PC-9 (cell line): ENCODE measurements at regions not wholly inside any gene's neighbourhood (a gene's known extent, or its start where the extent isn't known, plus 50 kb on each side); places are given as distances from the start of the nearest gene placed in this dataset.

Experiments
- EZH2 ChIP-seq: fragments of 200-600 bp; sonication (generic); IDR thresholded peaks from 2 replicates; pipeline ENCODE4 v1.8.0; 2017; ENCODE audit warnings: antibody characterized with exemption, low read depth
- TF ChIP-seq, protein P1 (sequence below): fragments of 200-600 bp; sonication (generic); conservative IDR thresholded peaks from 2 replicates; pipeline ENCODE4 v1.6.1; 2017; ENCODE audit warnings: mixed run types, antibody characterized with exemption, mild to moderate bottlenecking, moderate library complexity

GRCh38 chr2:67462738-67463496, 65.8 kb downstream of the ETAA1 start:
- TF ChIP-seq, protein P1, sequence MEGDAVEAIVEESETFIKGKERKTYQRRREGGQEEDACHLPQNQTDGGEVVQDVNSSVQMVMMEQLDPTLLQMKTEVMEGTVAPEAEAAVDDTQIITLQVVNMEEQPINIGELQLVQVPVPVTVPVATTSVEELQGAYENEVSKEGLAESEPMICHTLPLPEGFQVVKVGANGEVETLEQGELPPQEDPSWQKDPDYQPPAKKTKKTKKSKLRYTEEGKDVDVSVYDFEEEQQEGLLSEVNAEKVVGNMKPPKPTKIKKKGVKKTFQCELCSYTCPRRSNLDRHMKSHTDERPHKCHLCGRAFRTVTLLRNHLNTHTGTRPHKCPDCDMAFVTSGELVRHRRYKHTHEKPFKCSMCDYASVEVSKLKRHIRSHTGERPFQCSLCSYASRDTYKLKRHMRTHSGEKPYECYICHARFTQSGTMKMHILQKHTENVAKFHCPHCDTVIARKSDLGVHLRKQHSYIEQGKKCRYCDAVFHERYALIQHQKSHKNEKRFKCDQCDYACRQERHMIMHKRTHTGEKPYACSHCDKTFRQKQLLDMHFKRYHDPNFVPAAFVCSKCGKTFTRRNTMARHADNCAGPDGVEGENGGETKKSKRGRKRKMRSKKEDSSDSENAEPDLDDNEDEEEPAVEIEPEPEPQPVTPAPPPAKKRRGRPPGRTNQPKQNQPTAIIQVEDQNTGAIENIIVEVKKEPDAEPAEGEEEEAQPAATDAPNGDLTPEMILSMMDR = no peak
- no peak for TF ChIP-seq EZH2
